Prostate gland (tissue), 2 donors: ENCODE measurements at regions not wholly inside any gene's neighbourhood (a gene's known extent, or its start where the extent isn't known, plus 50 kb on each side); places are given as distances from the start of the nearest gene placed in this dataset.

Source experiments
- POLR2AphosphoS5 ChIP-seq: sonication (generic); formaldehyde crosslinking; IDR thresholded peaks from one replicate; pipeline ENCODE4 v1.6.1; 2017; ENCODE audit warnings: antibody characterized with exemption
- TF ChIP-seq, protein P1 (sequence below), 4 experiments: fragments of 200-600 bp in 2 of 4; fragments of 450-650 bp in 2 of 4; sonication (generic) in 2 of 4; IDR thresholded peaks; 1 replicate in 3 of 4; 2 replicates in 1 of 4; pipeline ENCODE4 v1.5.1; 2016 to 2019; ENCODE audit warnings: antibody characterized with exemption in 4 of 4, mild to moderate bottlenecking in 2 of 4, moderate library complexity in 2 of 4

DNA sequence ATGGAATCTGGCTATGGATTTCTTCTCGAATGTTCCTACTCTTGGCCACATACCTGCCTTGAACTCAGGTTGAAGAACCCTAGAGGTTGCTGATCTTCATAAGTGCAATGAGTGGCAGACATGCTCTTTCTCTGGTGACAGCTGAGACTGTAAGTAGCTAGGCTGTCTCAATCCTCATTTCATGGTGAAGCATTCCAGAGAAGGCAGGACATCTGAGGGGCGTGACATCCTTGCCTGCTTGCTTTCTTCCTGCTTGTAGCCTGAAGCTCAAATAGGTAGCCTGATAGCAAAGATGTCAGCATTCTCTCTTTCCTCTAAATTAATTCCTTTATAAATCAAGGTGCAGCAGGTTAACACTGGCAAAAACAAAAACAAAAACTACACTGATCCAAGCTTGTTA is 114.6 kb upstream of the MAGI3 start:
- TF ChIP-seq, protein P1, sequence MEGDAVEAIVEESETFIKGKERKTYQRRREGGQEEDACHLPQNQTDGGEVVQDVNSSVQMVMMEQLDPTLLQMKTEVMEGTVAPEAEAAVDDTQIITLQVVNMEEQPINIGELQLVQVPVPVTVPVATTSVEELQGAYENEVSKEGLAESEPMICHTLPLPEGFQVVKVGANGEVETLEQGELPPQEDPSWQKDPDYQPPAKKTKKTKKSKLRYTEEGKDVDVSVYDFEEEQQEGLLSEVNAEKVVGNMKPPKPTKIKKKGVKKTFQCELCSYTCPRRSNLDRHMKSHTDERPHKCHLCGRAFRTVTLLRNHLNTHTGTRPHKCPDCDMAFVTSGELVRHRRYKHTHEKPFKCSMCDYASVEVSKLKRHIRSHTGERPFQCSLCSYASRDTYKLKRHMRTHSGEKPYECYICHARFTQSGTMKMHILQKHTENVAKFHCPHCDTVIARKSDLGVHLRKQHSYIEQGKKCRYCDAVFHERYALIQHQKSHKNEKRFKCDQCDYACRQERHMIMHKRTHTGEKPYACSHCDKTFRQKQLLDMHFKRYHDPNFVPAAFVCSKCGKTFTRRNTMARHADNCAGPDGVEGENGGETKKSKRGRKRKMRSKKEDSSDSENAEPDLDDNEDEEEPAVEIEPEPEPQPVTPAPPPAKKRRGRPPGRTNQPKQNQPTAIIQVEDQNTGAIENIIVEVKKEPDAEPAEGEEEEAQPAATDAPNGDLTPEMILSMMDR (IDR thresholded peaks at IDR 0.05) = no peak
- TF ChIP-seq POLR2AphosphoS5 = no peak
